DND-41 (cell line): ENCODE measurements at regions not wholly inside any gene's neighbourhood (a gene's known extent, or its start where the extent isn't known, plus 50 kb on each side); places are given as distances from the start of the nearest gene placed in this dataset.

Experiments used
- EZH2 ChIP-seq: IDR thresholded peaks from 3 replicates; pipeline ENCODE4 v1.6.1; 2012; ENCODE audit warnings: borderline replicate concordance, low read depth, mild to moderate bottlenecking, moderate library complexity, low read length, inconsistent platforms; ENCODE audit not compliant: severe bottlenecking
- TF ChIP-seq, protein P1 (sequence below): IDR thresholded peaks from 2 replicates; pipeline ENCODE4 v1.5.1; 2012; ENCODE audit warnings: borderline replicate concordance, low read length, moderate library complexity, mild to moderate bottlenecking; ENCODE audit not compliant: poor library complexity, severe bottlenecking; ENCODE audit errors: extremely low read depth

DNA sequence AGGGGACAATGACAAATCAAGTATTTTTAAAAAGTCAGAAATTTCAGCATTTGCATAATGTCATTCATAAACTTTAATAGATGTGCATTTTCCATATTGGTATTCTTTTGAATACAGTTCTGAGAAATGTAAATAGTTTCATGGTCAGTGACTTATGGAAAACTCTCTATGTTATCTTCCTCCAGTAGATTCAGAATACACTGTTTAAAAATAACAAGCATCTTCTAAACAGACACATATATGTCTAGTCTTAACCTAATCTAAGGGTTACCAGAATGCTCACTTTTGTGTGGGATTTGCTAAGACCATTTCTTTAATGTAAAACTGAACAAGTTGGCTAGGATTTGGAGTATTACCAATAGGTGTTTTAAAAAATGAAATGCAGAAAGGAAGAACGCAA, 119.8 kb upstream of the SGCG start:
- TF ChIP-seq, protein P1, sequence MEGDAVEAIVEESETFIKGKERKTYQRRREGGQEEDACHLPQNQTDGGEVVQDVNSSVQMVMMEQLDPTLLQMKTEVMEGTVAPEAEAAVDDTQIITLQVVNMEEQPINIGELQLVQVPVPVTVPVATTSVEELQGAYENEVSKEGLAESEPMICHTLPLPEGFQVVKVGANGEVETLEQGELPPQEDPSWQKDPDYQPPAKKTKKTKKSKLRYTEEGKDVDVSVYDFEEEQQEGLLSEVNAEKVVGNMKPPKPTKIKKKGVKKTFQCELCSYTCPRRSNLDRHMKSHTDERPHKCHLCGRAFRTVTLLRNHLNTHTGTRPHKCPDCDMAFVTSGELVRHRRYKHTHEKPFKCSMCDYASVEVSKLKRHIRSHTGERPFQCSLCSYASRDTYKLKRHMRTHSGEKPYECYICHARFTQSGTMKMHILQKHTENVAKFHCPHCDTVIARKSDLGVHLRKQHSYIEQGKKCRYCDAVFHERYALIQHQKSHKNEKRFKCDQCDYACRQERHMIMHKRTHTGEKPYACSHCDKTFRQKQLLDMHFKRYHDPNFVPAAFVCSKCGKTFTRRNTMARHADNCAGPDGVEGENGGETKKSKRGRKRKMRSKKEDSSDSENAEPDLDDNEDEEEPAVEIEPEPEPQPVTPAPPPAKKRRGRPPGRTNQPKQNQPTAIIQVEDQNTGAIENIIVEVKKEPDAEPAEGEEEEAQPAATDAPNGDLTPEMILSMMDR, result no peak
- no peak for TF ChIP-seq EZH2
